NCI-H748 treated with DMSO at 0.1 percent for 48 hours (cell line): ENCODE measurements at regions not wholly inside any gene's neighbourhood (a gene's known extent, or its start where the extent isn't known, plus 50 kb on each side); places are given as distances from the start of the nearest gene placed in this dataset.
"Not testable (repeated sequence)": the region's sequence is repeated elsewhere in the genome, so short reads cannot be mapped to it uniquely, and the experiment has no call there.

ENCODE experiments used
- DNase-seq: peaks from one replicate; lab custom pipeline; 2025; lab: John Stamatoyannopoulos, UW

- no peak for DNase-seq
Observed at GRCh38 chr3:139095803-139096466, 51.2 kb upstream of the PRR23C start.

- DNase-seq, result no peak
Observed at GRCh38 chr3:139096670-139097069, 52.0 kb upstream of the PRR23C start.

DNA sequence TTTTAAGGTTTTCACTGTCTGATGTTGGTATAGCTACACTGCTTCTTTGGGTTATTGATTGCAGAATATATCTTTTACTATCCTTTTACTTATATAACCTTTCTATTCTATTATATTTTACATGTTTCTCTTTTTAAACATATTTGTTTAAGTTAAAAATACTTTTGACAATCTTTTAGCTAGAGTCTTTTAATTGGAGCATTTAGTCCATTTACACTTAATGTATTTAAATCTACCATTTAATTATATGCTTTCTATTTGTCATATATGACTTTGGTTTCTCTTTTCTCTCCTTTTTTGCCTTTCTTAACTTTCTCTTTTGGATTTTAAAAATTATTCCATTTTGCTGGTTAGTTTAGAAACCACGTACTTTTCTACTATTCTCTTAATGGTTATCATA lies 53.7 kb upstream of the PRR23C start:
- DNase-seq, result no peak

DNA sequence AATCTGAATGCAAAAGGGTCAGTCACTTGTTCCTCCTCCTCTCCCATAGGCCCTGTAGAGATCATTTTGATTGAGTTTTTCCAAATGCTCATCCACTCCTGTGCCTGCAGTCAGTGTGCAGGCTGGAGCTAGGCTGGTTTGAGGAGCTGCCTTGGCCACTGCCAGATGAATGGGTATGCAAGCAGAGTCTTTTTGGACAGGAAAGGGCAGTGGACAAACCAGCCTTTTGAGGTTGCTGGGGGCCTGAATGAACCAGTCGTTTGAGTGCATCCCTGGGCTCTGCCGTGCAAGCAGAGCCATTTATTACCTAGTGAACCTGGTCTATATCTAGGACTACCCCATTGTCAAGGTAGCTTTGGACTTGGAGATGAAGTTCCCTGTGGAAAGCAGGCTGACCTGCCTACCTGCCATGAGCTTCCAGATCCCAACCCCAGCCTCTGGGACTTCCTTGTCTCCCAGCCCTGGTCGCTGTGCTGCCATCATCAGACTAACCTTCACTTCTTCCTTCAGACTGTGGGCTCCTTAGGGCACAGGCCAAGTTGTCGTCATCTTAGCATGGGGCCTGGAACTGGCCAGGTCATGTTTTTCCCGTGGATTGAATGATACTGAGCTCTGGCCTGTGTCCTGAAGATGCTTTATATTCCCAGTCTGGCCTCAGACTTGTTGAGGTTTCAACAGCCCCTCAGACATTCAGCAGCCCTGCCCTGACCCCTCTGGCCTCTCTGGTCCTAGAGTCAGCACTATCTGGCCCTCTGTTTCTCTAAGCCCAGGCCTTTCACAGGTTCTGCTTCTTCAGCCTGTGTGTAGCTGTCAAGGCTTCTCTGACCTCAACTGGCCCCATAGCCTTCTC lies 55.5 kb upstream of the PRR23C start:
- no peak for DNase-seq

- DNase-seq, result no peak
Observed at GRCh38 chr3:139100821-139101220, 56.1 kb upstream of the PRR23C start.

GRCh38 chr3:139101396-139101795 lies 56.7 kb upstream of the PRR23C start:
- no peak for DNase-seq

DNA sequence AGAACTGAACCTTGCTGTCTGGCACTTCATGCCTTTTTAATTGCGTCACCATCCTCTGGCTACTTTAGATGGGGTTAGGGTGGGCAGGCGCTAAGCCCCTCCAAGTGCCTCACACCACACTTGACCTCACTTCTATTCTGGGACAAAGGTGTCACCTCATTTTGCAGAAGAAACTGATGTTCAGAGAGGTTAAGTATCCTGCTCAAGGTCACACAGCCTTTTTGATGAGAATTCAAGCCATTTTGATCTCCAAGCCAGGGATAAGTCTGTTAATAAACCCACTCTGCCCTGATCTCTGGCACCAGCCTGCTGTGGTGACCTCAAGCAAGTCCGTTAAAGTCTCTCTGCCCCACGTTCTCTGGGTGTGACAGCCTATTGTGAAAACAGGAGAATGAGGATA lies 58.8 kb upstream of the PRR23C start:
- DNase-seq, result no peak

- no peak for DNase-seq
Observed at GRCh38 chr3:139104062-139104461, 59.4 kb upstream of the PRR23C start.

DNA sequence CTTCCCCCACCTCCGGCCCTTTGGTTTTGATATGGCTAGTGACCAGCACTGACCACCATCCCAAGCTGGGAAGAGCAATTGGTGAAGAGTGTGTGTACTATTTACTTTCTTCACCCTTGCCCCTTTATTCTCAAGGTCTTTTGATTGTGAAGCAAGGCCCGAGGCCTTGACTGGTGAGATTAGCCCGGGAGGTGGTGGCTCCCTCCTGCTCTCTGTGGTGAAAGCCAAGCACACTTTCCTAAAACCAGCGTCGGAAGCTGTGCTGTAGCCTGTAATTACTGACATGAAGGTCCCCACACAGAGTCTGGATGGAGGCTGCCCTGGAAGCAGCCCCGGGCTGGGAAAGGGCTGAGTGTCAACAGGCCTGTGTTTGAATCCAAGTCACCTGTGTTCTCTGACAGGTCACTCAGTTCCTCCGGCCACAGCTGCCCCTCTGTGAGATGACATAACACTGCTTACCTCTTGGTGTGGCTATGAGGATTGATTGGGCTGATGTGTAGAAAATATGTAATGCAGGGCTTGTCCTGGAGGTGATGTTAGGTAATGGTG lies 60.5 kb upstream of the PRR23C start:
- no peak for DNase-seq

DNA sequence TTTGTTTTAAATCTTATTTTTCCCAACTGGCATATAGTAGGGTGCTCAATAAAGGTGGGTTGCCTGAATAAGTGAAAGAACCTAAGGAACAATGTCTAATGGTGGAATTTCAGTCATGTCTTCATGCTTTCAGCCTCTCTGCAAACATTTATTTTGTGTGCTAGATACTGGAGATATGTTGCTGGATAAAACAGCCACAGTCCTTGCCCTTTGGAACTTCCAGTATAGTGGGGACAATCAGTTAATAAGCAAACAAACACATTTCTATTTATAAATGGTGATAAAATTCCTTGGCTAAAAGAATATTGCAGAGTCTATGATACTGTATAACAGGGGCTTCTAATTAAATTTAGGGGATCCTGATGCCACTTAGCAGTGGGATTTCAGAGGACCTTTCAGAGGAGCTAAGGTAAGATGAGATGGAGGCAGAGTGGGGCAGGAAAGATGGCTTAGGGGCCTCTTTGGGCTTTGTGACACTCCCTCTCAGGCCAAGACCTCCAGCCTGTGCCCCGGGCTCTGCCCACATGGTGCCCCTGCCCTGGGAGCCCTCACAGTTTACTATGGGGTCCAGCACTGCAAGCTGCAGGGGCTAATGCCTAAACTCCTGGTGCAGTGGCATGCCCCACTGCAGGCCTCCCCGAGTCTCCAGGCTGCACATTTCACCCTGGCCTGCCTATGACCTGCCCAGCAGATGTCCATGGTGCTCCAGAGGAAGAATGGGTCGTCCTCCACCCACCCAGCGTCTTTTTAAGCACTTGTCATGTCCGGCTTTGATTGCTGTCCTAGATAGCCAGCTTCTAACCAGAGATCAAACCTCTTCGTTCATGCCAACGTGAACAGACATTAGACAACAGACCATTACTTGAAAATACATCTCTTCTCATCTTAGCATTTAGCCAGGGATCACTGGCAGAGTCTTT lies 61.6 kb upstream of the PRR23C start:
- no peak for DNase-seq

GRCh38 chr3:139107424-139108252 lies 62.9 kb upstream of the PRR23C start:
- no peak for DNase-seq

GRCh38 chr3:139108253-139108969 lies 63.7 kb upstream of the PRR23C start:
- DNase-seq, result no peak

GRCh38 chr3:139109271-139109670 lies 64.6 kb upstream of the PRR23C start:
- DNase-seq, result no peak

DNA sequence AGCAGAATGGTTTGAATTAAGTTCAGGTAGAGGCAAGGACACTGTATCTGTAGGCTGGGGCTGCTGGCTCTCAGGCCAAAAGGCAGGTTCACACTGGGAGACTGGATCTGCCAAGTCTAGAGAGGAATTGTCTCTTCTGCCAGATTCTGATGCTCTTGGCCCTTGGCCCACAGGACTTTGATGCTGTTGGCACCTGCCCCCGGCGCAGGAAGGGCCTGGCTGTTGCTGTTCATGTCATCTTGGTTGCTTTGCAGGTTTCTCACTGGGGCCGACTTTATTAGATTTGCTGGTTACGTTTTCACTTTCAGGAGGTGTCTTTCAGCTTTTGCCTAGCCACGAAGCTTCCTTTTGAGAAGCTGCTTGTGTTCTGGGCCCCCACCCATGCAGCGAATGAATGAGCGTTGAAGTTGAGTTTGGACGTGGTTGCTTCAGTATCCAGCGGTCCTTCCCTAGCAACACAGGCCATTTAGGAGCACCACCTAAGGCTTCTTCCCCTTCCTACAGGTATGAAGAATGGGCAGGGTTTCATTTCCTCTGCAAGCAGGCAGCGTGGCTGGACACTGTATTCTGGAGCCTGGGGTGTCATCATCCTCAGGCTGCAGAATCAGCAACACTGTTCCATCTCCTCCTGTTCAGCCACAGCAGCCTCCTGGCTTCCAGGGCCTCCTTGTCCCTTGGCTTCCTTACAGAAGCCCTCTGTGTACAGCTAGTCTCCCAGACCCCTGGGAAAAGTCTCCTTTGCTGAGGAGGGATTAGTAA lies 65.6 kb upstream of the PRR23C start:
- DNase-seq, result no peak

GRCh38 chr3:139110929-139111328 lies 66.2 kb upstream of the PRR23C start:
- DNase-seq, result not testable (repeated sequence)

- peak; percentile 6 for DNase-seq
Observed at GRCh38 chr3:139111392-139112229, 66.9 kb upstream of the PRR23C start.

GRCh38 chr3:139112230-139112558 lies 67.5 kb upstream of the PRR23C start:
- no peak for DNase-seq

DNA sequence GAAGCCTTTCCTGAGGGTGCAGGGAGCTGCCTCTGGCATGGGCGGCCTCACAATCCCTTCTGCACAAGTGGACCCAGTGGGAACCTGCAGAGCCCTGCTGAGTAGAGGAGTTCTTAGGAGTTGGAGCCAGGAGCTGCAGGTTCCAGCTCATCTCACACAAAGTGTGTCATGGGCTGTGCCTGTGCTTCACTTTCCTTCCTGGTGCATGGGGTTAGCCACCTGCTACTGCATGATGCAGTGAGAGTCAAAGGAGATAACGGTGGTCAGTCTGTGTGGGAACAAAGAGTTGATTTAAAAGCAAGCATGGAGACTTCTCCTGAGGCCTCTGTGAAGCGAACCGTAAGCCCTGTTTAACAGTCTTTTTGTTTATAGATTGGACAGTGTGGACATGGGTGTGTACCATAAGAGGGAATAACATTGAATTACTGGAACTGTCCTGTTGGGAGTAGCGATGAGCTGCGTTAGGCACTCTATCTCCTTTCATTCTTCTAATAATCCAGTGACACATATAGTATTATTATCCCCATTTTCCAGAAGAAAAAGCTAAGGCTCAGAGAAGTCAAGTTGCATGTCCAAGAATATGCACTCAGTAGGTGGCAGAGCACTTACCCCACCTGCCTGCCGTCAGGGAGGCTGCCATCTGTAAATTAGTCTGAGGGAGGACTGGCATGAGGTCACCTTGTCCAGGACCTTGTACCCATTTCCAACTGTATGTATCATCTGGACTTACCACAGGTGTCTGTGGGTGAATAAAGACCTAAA lies 68.7 kb upstream of the PRR23C start:
- DNase-seq, result no peak
